Body of pancreas (tissue), 4 donors: ENCODE measurements at regions not wholly inside any gene's neighbourhood (a gene's known extent, or its start where the extent isn't known, plus 50 kb on each side); places are given as distances from the start of the nearest gene placed in this dataset.

Source experiments
- ATAC-seq: fragments of 150-250 bp; one replicate; pipeline ENCODE4 v1.9.1; 2016
- DNase-seq, 4 donors: peaks; one replicate each; pipeline ENCODE4 v3.0.0-alpha.2; 2019
- H3K27ac ChIP-seq, 4 donors: fragments of 200-600 bp; sonication (generic); 1 replicate in 3 of 4; 2 replicates in 1 of 4; pipeline versions ENCODE4 v1.5.1 to v1.6.1; 2016 to 2019; ENCODE audit warnings: mild to moderate bottlenecking in 1 of 4, mixed read lengths in 1 of 4, moderate library complexity in 1 of 4
- H3K27me3 ChIP-seq, 2 donors: fragments of 200-600 bp; sonication (generic); one replicate each; pipeline ENCODE4 v1.6.0; 2016; ENCODE audit warnings: mild to moderate bottlenecking in 1 of 2
- H3K36me3 ChIP-seq, 2 donors: fragments of 200-600 bp; sonication (generic); replicated peaks in 1 of 2; 2 replicates each; pipeline ENCODE4 v1.5.1; 2016; ENCODE audit warnings: low read depth in 2 of 2; ENCODE audit not compliant: insufficient read depth in 1 of 2
- H3K4me1 ChIP-seq: fragments of 200-600 bp; sonication (generic); one replicate; pipeline ENCODE4 v1.6.0; 2016
- H3K4me3 ChIP-seq, 2 donors: fragments of 200-600 bp; sonication (generic); 1 replicate in 1 of 2; 2 replicates in 1 of 2; pipeline ENCODE4 v1.5.1; 2016 to 2019
- H3K9me3 ChIP-seq, 3 donors: fragments of 200-600 bp; sonication (generic); 1 replicate in 2 of 3; 2 replicates in 1 of 3; pipeline ENCODE4 v1.5.1; 2016
- POLR2A ChIP-seq, 3 donors: fragments of 450-650 bp; IDR thresholded peaks; one replicate each; pipeline ENCODE4 v1.6.1; 2016; ENCODE audit warnings: antibody characterized with exemption in 3 of 3, mild to moderate bottlenecking in 2 of 3
- WGBS, 2 donors: methylation state at CpG; one replicate each; pipeline ENCODE4 v1.1.5; 2017; 5-methylcytosine and 5-hydroxymethylcytosine counted together
- intact Hi-C: fragments of 100-400 bp; cut with DNase I; formaldehyde crosslinking; loops from one replicate; pipeline ENCODE4 v1.15.1; 2023
- TF ChIP-seq, protein P1 (sequence below), 7 experiments: fragments of 450-650 bp in 4 of 7; fragments of 200-600 bp in 3 of 7; sonication (generic) in 3 of 7; IDR thresholded peaks; one replicate each; pipeline ENCODE4 v1.5.1; 2016 to 2019; ENCODE audit warnings: antibody characterized with exemption in 7 of 7

DNA sequence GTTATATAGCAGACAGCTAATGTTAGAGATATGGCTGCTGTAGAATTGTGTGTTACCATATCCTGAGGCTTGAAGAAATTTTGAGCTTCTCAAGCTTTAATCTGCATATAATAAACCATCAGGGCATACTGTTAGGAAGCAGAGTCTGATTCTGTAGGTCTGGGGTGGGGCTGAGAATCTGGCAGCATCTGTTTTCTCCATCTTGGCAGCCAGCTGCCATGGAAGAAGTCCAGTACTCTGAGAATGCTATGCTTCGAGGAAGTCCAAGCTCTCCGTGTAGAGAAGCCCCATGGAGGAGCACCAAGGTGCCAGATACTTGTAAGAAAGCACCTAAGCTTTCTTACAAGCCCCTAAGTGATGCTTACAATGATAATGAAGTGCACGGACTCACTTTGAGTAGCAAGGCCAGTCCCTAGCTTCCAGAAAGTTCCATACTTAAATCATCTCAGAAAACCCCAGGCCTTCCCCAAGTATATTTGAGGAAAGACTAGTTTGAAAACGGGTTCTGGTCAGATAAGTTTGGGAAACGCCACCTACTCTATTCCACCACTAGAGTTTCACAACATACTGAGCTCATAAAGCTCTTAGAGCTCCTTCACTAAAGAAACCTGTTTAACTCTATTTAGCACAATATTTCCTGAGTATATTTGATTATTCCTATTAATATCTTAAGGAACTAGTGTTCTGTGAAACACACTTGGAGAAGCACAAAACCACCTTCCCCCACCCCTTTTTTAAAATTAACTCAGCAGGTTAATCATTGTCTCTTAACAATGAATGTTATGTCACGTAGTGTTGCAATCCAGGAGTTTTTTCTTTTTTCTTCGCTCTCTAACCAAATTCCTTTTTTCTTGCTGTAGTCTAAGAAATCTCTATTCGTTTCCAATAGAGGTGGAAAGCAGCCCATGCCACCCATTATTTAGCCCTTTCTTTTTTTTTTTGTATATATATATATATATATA, 59.9 kb upstream of the RASGRP1 start:
- H3K4me1 ChIP-seq: peaks cover 37% of the 10 kb centered on the region
- ATAC-seq: no peak
- intact Hi-C loops: no loop called here
- TF ChIP-seq, protein P1, sequence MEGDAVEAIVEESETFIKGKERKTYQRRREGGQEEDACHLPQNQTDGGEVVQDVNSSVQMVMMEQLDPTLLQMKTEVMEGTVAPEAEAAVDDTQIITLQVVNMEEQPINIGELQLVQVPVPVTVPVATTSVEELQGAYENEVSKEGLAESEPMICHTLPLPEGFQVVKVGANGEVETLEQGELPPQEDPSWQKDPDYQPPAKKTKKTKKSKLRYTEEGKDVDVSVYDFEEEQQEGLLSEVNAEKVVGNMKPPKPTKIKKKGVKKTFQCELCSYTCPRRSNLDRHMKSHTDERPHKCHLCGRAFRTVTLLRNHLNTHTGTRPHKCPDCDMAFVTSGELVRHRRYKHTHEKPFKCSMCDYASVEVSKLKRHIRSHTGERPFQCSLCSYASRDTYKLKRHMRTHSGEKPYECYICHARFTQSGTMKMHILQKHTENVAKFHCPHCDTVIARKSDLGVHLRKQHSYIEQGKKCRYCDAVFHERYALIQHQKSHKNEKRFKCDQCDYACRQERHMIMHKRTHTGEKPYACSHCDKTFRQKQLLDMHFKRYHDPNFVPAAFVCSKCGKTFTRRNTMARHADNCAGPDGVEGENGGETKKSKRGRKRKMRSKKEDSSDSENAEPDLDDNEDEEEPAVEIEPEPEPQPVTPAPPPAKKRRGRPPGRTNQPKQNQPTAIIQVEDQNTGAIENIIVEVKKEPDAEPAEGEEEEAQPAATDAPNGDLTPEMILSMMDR (IDR thresholded peaks at IDR 0.05): no peak
- no peak for TF ChIP-seq POLR2A (IDR thresholded peaks at IDR 0.05)
- WGBS, 2 donors: 39 to 40% methylated on average over 8 of the region's 8 CpGs
- H3K9me3 ChIP-seq: no peaks in the 10 kb centered on the region
- peak overlapping the region in 3 of 4 donors; percentile 37 to 67 (median 54) for H3K27ac ChIP-seq
- H3K4me3 ChIP-seq: no peak overlapping the region
- no peaks in the 10 kb centered on the region for H3K27me3 ChIP-seq
- DNase-seq: no peak
- no peaks in the 10 kb centered on the region for H3K36me3 ChIP-seq

- no peak for DNase-seq
- Histone ChIP-seq H3K4me3 (no peak overlapping the region), H3K27ac (peak overlapping the region in 1 of 4 donors; percentile 19), H3K4me1 (peaks cover 27% of the 10 kb centered on the region), H3K27me3 (no peaks in the 10 kb centered on the region), H3K9me3 (no peaks in the 10 kb centered on the region), H3K36me3 (no peaks in the 10 kb centered on the region)
- intact Hi-C loops: no loop called here
- TF ChIP-seq, protein P1 (IDR thresholded peaks at IDR 0.05): no peak
- TF ChIP-seq POLR2A (IDR thresholded peaks at IDR 0.05): no peak
- no peak for ATAC-seq
- 56 to 73% methylated on average over 2 of the region's 2 CpGs for WGBS, 2 donors
These were observed 61.3 kb upstream of the RASGRP1 start for GRCh38 chr15:38625886-38626285.

DNA sequence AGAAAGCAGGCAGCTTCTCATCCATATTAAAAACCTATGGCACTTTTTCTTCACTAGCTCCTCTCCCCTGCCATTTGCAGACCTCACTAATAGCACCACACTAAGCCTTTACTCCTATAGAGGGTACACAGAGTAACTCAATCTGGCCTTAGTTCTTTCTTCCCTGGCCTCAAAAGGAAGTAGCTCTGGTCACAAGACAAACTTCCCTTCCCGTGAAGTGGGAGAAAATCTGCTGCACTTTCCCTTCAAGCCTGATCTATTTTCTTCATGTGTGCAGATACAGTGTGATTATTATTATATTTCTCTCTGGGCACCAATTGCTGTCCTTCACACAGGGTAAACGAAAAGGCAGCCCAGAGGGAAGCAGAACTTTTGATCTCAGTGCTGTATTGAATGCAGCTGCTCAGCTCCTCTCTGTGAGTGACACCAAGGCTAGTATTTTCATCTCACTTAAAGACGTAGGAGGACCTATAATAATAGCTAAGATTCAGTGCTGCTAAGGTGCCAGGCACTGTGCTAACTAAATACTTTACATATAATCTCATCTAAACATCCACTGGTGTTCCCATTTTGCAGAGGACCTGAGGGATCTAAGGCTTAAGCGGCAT, 61.9 kb upstream of the RASGRP1 start:
- Histone ChIP-seq H3K9me3 (no peaks in the 10 kb centered on the region), H3K4me1 (peaks cover 24% of the 10 kb centered on the region), H3K27me3 (no peaks in the 10 kb centered on the region), H3K27ac (no peak overlapping the region), H3K4me3 (no peak overlapping the region), H3K36me3 (no peaks in the 10 kb centered on the region)
- peak in 1 of 4 donors; percentile 6 for DNase-seq
- ATAC-seq: no peak
- intact Hi-C loops: no loop called here
- 41 to 50% methylated on average over 4 of the region's 4 CpGs for WGBS, 2 donors
- no peak for TF ChIP-seq POLR2A (IDR thresholded peaks at IDR 0.05)
- TF ChIP-seq, protein P1 (IDR thresholded peaks at IDR 0.05): no peak

DNA sequence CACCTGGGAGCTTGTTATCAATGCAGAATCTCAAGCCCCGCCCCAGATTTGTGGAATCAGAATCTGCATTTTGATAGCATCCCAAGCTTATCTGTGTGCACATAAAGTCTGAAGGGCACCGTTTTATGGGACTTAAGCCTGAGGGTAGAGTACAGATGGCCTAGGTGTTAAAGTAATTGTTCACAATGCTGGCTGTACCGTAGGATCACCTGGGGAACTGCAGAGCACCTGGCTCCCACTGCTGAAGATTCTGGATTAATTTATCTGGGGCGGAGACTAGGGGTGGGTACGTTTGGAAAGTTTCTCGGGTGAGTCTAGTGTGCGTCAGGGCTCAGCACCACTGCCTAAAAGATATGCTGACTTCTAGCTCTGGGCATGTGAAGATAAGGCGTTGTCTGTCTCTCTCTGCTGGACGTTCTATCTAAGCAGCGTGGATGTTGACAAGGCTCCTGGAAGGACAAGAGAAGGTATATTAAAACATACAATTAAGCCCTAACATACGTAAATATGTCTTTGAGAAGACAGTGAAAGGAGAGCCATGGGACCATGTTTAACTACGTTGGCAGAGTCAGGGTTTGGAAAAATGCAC, 63.2 kb upstream of the RASGRP1 start:
- no peaks in the 10 kb centered on the region for H3K9me3 ChIP-seq
- H3K36me3 ChIP-seq: no peaks in the 10 kb centered on the region
- 44 to 60% methylated on average over 12 of the region's 12 CpGs for WGBS, 2 donors
- intact Hi-C loops: no loop called here
- DNase-seq (no peak), ATAC-seq (no peak)
- no peak overlapping the region for H3K27ac ChIP-seq
- no peak overlapping the region for H3K4me3 ChIP-seq
- H3K4me1 ChIP-seq: peaks cover 18% of the 10 kb centered on the region
- TF ChIP-seq, protein P1 (IDR thresholded peaks at IDR 0.05): no peak
- TF ChIP-seq POLR2A (IDR thresholded peaks at IDR 0.05): no peak
- H3K27me3 ChIP-seq: no peaks in the 10 kb centered on the region
